RWPE1 (cell line): ENCODE measurements at regions not wholly inside any gene's neighbourhood (a gene's known extent, or its start where the extent isn't known, plus 50 kb on each side); places are given as distances from the start of the nearest gene placed in this dataset.

Experiments used
- CTCF ChIA-PET: fragments of 350-600 bp; sonication (Branson Sonifier 250); formaldehyde crosslinking; extraction: SDS; loops from one replicate; lab custom pipeline; 2021; lab: Yijun Ruan, JAX
- POLR2A ChIA-PET: fragments of 400-600 bp; formaldehyde crosslinking; extraction: SDS; loops from one replicate; lab custom pipeline; 2020; ENCODE audit warnings: antibody characterized with exemption; ENCODE audit not compliant: low non-redundant PET; lab: Yijun Ruan, JAX
- DNase-seq: peaks from one replicate; pipeline ENCODE4 v3.0.0; 2012; ENCODE audit warnings: low spot score
- H3K27ac ChIP-seq: fragments of 450-650 bp; 2 replicates; pipeline ENCODE4 v1.5.1; 2017
- CTCF ChIP-seq: fragments of 450-650 bp; conservative IDR thresholded peaks from 2 replicates; pipeline ENCODE4 v1.5.1; 2017; ENCODE audit warnings: low read depth, mild to moderate bottlenecking

- DNase-seq, result no peak
- CTCF ChIA-PET, result no interaction called here
These were observed 67.2 kb upstream of the TENM3 start for GRCh38 chr4:182175788-182176519.

GRCh38 chr4:182177166-182177565, 66.0 kb upstream of the TENM3 start:
- no peak for DNase-seq
- POLR2A ChIA-PET, result no interaction called here
- no peak for TF ChIP-seq CTCF
- CTCF ChIA-PET, result no interaction called here
- H3K27ac ChIP-seq, result no peak overlapping the region

More at GRCh38 chr4:182175788-182176519, 67.2 kb upstream of the TENM3 start:
- no peak for TF ChIP-seq CTCF
- H3K27ac ChIP-seq, result no peak overlapping the region
- POLR2A ChIA-PET, result no interaction called here

- POLR2A ChIA-PET, result no interaction called here
- peak; percentile 18 for DNase-seq
- H3K27ac ChIP-seq, result no peak overlapping the region
- TF ChIP-seq CTCF, result no peak
- CTCF ChIA-PET, result interaction anchor here (1.0 kb wide), 1 partner anchor 9 kb away, joined by 3 read pairs; no protein-coding TSS in a partner anchor
These were observed 64.1 kb upstream of the TENM3 start for GRCh38 chr4:182179105-182179504.

- no peak for DNase-seq
- H3K27ac ChIP-seq, result no peak overlapping the region
- ChIA-PET POLR2A (no interaction called here), CTCF (no interaction called here)
- TF ChIP-seq CTCF, result no peak
These were observed 63.5 kb upstream of the TENM3 start for GRCh38 chr4:182179751-182180150.

- CTCF ChIA-PET, result interaction anchor here (0.6 to 1.0 kb wide), 2 partner anchors 15 to 57 kb away, joined by 3 read pairs; no protein-coding TSS in a partner anchor
- POLR2A ChIA-PET, result no interaction called here
- no peak for TF ChIP-seq CTCF
- H3K27ac ChIP-seq, result no peak overlapping the region
- DNase-seq, result no peak
These were observed 57.7 kb upstream of the TENM3 start for GRCh38 chr4:182185491-182185890.

GRCh38 chr4:182187674-182188073, 55.5 kb upstream of the TENM3 start:
- DNase-seq, result no peak
- no peak overlapping the region for H3K27ac ChIP-seq
- ChIA-PET POLR2A (interaction anchor here (0.5 kb wide), 1 partner anchor 23 kb away, joined by 5 read pairs; no protein-coding TSS in a partner anchor), CTCF (interaction anchor here (1.0 kb wide), 1 partner anchor 9 kb away, joined by 3 read pairs; no protein-coding TSS in a partner anchor)
- no peak for TF ChIP-seq CTCF
